ENCODE measurements at regions not wholly inside any gene's neighbourhood (a gene's known extent, or its start where the extent isn't known, plus 50 kb on each side); places are given as distances from the start of the nearest gene placed in this dataset.

- TF ChIP-seq CTCF (IDR thresholded peaks at IDR 0.05): no peak
- no peak for TF ChIP-seq POLR2A (IDR thresholded peaks at IDR 0.05)
These were observed 126.9 kb downstream of the BTC start for GRCh38 chr4:74667438-74667837.
